ENCODE measurements at regions not wholly inside any gene's neighbourhood (a gene's known extent, or its start where the extent isn't known, plus 50 kb on each side); places are given as distances from the start of the nearest gene placed in this dataset.
"Not testable (repeated sequence)": the region's sequence is repeated elsewhere in the genome, so short reads cannot be mapped to it uniquely, and the experiment has no call there.

DNA sequence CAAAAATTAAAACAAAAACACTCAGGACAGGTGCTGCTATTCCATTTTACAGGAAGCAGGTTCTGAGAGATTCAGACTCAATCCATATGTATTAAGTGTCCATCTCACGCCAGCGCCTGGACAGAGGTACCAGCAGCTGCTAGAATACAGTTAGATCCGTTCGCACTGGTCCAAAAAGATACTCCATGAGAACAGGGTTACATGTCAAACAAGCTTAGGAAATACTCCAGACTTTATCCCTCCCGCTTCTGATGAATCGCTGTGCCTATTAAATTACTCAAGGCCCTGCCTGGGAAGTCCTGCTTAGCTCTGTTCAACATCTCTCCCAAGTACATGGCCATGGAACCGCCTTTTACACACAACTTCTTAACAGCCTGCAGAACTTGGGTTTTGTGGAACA, 50.2 kb upstream of the SLC35C1 start:
- DNase-seq: no peak

DNA sequence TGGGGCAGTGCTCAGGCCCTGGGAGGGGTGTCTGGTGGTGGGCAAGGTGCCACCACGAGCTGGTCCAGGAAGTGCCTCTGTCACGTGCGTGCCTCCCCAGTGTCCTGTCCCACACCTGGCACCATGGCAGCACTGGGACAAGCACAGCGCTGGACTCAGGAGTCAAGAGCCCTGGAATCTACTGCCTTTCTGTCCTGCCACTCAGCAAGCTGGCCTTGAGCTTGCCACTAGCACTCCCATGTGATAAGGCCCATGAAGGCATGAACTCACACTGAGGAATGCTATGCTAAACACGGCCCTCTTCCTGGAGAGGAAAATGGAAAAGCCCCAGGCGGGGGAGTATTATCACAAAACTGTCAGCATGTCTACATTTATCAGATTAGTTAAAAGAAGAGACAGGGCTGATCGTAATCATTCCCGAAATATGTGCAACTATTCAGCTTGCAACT, 50.7 kb upstream of the SLC35C1 start:
- DNase-seq: no peak

DNA sequence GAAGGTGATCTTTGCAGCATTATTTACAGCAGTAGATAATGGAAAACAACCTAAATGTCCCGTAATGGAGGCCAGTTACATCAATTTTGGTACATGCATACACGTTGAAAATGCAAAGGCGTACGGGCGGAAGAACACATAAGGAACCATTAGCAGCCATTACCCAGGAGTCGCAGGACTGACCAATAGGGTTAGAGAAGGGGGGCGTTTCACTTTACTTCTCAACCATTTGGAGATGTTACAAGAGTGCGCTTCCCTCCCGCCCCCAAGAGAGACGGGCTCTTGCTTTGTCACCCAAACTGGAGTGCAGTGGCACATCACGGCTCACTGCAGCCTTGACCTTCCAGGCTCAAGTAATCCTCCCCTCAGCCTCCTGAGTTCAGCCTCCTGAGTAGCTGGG, 52.8 kb upstream of the SLC35C1 start:
- DNase-seq: no peak

DNA sequence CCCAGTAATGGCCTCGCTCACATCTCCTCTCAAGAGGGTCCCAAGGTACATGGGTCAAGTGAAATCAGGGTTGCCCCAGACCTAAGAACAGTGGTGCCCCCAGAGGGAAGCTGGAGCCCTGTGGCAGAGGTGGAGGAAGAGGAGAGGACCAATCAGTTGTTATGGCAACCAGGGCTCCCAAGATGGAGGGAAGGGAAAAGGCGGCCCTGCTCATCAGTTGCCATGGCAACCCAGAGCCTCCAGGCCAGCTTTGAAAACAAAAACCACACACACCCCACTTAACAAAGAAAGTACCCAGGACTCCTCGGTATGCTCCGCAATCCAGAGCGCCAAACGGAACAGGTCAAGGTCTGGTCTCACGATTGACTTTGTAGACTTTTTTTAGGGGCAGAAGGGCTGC, 53.5 kb upstream of the SLC35C1 start:
- no peak for DNase-seq

DNA sequence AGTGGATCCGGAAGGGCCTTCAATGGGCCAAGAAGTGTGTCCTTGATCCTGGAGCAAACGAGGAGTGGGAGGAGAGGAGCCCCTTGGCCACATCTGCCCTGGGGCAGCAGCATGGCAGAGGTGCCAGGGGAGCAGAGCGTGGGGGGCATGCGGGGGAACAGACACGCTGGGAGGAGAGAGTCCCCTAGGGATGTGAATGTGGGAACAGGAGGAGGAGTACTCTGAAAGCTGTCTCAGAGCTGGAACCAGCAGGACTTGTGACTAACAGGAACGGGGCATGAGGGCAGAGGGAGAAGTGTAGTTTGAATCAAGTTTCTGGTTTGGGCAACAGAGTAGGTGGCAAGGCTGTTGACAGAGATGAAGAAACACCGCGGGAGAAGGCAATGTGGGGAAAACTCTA, 54.5 kb upstream of the SLC35C1 start:
- DNase-seq: no peak

DNA sequence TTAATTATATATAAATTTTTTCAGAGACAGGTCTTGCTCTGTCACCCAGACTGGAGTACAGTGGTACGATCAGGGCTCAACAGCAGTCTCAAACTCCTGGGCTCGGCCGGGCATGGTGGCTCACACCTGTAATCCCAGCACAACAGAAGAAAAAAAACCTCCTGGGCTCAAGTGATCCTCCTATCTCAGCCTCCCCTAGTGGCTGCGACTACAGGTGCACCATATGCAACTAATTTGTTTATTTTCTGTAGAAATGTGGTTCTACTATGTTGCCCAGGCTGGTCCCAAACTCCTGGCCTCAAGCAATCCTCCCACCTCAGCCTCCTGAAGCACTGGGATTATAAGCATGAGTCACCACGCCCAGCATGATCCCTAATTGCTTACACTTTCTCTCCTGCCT, 56.1 kb upstream of the SLC35C1 start:
- DNase-seq: no peak

DNA sequence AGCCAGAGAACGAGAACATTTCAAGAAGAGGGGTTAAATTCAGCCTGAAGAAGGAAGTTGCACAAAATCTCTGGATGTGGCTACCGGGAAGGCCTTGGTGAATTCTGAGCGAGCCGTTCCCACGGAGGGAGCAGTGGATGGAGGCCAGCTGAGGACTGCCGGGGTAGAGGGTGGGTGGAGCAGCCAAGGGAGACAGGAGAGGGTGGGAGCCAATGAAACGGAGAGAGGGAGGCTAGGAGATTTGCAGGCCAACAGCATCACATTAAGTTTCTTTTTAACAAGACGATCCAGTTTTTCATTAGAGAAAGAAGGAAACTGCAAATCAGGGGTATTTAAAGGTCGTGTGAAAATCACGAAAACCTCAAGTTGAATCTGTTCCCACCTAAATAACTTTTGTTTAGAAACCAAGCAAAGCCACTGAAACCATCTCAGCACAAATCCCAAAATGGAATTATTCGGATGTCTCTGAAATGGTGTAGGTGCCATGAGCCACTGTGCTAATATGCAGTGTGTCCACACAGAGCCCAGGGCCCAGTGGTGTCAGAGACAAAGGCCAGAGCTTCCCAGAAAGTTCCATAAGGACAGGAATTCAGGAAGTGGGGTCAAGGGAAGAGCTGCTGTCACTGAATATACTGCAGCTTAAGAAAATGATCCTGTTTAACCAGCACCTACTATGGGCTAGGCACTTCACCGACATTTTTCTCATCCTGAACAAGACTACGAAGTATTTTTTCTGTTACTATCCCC, 59.7 kb upstream of the SLC35C1 start:
- no peak for DNase-seq

DNA sequence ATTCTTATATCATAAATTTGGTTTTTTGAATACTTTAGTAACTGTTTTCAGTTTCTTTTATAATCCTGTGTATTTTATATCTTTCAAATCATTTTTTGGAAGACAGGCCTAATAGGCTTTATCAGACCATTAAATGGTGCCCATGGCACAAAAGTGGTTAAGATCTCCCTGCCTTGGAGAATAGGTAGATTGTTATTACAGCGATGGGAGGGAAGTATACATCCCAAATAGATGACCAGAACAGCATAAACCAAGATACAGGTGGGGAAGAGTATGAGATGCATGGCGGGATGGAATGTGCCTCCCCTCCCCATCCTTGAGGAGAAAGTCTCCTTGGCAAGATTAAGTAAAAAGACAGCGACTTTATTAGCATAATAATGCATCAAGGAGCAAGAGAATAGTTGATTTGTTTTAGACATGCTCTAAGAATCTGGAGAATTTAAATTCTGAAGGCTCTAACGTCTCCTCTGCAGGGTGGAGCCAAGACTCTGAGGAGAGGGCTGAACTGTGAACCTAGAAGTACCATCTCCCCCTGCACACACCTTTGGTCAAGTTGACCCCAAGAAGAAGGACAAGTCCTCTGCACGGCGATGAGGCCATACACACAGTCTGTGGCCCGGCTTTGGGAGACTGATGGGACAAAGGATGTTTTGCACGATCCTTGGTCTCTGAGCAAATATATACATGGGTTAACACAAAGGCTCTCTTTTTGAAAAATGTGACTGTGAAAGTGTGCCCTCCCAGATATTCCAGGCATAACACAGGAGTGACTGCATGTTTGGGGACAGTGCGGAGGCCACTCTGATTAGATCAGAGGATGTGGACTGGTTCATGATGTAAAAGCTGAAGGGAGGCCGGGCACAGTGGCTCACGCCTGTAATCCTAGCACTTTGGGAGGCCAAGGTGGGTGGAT, 61.1 kb upstream of the SLC35C1 start:
- no peak for DNase-seq

DNA sequence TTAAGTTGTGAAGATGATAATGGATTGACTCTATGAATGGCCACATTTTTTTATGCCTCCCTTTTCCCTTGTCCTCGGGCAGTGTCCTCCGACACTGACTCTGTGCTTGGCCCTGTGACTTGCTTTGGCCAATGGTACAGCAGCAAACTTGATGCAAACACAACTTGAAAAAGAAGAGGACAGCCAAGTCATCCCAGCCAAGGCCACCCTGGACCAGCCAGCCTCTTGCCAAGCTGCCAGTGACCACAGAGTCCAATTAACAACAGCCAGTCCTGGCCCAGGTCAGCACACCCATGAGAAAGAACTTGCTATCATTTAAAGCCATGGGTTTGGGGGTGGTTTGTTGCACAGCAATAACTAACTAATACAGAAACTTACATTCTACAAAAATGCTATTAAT, 63.4 kb upstream of the SLC35C1 start:
- no peak for DNase-seq

DNA sequence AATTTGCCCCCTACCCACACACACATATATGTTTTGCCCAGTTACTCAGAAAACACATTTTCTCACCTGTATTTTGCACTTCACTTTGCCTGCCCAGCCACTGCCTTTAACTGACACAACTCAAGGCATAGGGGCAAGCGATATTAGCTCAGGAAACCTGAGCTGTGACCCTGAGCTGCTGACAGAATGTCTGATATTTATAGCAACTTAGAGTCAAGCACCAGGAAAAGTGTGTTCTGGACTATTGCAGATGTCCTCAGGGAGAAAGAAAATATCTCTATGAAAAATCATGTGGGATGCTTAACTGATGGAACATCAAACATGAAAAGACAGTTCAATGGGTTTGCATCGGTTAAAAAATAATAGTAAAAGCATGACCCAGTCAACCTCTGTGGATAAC, 63.9 kb upstream of the SLC35C1 start:
- DNase-seq: no peak

DNA sequence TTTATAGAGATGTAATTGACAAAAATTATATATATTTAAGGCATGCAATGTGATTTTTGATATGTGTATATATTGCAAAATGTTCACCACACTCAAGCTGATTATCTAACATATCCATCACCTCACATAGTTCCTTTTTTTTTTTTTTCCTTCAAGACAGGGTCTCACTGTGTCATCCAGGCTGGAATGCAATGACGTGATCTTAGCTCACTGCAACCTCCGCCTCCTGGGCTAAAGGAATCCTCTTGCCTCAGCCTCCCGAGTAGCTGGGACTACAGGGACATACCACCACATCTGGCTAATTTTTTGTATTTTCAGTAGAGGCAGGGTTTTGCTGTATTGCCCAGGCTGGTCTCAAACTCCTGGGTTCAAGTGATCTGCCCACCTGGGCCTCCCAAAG, 65.1 kb upstream of the SLC35C1 start:
- no peak for DNase-seq

DNA sequence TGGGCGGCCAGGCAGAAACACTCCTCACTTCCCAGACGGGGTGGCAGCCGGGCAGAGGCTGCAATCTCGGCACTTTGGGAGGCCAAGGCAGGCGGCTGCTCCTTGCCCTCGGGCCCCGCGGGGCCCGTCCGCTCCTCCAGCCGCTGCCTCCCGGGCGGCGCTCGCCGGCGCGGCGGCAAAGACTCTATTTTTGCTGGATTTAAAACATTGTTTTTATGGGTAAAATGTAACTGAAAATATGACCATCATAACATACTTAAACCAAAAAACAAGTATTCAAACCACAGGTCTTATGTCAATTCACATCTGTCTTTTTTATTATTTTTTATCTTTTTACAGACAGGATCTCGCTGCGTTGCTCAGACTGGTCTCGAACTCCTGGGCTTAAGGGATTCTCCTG, 65.9 kb upstream of the SLC35C1 start:
- DNase-seq: not testable (repeated sequence)

DNA sequence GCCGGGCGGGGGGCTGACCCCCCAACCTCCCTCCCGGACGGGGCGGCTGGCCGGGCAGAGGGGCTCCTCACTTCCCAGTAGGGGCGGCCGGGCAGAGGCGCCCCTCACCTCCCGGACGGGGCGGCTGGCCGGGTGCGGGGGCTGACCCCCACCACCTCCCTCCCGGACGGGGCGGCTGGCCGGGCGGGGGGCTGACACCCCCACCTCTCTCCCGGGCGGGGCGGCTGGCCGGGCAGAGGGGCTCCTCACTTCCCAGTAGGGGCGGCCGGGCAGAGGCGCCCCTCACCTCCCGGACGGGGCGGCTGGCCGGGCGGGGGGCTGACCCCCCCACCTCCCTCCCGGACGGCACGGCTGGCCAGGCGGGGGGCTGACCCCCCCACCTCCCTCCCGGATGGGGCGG, 66.8 kb upstream of the SLC35C1 start:
- not testable (repeated sequence) for DNase-seq

DNA sequence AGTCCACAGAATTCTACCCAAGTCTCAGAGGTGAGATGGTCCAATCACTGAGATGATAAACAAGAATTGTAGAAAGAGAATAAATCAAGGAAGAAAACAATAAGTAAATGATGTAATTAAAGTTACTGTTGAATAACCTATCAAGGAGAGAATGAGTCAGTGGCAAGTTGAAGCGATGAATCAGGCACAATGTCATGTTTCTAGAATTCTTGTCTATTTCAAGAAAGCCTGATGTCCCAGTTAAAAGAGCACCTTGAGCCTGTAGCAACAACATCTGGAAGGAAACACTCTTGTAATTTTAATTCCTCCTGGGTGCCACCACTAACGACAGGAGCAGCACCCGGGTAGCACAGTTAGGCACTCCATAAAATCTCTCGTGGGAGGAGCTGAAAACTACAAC, 67.9 kb upstream of the SLC35C1 start:
- DNase-seq: no peak

DNA sequence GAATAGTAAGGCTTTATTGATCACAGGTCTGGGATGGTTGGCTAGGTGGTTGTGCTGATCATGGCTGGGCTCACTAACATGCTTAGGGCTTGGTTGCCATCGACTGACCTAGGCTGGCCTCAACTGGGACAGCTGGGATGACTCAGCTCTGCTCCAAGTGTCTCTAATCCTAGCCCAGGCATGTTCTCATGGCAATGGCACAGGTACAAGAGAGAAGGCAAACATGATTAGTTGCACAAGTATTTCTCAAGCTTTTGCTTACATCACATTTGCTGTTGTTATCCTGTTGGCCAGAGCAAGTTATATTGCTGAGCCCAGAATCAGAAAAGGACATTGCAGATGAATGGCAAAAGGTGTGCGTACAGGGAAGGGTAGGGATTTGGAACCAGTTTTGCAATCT, 68.5 kb upstream of the SLC35C1 start:
- no peak for DNase-seq

DNA sequence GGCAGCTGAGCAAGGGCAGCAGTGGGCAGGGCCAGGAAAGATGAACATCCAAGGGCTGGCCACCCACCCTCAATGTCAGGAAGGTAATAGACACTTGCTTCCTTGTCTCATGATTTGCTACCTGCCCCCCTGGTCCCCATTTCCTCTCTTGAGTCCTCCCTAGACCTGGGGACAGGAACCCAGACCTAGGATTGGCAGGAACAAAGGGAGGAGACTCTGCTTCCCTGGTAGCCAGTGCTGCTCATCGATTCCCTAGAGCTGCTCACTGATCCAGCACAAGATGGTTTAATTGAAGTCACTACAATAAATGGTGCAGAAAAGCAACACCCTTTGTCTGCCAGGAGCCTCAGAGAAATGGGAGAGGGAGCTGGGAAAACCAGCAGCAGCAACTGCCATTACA, 67.8 kb upstream of the CHST1 start:
- DNase-seq: no peak

DNA sequence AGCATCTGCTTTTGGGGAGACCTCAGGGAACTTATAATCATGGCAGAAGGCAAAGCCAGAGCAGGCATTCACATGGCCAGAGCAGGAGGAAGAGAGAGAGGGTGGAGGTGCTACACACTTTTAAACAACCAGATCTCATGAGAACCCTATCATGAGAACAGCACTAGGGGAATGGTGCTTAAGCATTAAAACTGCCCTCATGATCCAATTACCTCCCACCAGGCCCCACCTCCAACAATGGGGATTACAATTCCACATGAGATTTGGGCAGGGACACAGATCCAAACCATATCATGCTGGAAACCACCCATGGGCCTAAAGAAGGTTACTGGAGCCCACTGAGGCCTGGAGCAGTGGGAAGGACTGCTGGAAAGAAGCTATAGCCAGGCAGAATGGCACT, 66.9 kb upstream of the CHST1 start:
- no peak for DNase-seq

DNA sequence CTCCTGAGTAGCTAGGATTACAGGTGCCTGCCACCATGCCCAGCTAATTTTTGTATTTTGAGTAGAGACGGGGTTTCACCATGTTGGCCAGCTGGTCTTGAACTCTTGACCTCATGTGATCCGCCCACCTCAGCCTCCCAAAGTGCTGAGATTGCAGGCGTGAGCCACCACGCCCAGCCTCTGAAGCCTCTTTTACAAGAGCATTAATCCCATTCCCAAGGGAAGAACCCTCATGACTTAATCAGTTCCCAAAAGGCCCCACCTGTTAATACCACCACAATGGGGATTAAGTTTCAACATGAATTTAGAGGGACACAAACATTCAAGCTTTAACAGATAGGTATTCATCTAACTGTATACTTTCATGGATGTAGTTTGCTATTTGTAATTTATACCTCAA, 65.7 kb upstream of the CHST1 start:
- not testable (repeated sequence) for DNase-seq

DNA sequence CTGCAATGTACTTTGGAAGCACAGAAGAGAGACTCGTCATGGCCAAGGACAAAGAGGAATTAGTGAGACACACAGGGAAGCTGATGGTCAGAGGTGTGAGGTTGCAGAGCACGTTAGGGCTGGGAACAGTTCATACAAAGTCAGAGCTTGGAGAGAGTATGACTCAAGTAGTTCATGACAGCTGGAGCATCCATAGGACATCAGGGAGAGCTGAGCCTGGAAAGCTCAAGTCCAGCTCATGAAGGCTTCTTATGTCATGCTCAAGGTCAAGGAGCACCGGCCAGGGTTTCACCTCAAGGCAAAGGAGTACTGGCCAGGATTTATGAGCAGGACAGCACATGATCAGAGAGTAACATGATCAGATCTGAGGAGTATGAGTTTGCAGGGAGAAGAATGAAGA, 64.6 kb upstream of the CHST1 start:
- DNase-seq: no peak

DNA sequence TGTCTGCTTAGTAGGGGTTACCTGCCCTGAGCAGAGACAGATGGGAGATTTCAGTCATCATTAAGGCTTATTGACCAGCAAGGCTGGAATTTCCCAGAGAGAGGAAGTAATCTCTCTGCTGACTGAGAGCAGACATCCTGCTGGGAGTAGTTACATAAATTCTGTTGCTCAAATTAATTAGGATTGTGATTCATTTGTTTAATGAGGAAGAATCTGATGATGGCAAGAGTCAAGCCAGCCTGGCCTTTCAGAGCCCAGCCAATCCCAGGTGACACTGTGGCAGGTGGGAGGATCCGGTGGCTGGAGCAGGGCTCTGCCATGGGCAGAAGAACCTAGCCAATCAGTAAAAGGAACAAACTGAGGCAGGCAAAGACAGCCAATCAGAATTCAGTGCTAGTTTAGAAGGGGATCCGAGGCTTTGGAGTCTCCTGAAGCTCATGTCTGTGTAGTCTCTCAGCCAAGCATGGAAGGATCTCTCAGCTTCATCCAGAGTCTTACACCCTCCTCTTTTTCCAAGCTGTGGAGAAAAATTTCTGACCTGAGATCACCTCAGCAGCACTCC, 61.2 kb upstream of the CHST1 start:
- no peak for DNase-seq

DNA sequence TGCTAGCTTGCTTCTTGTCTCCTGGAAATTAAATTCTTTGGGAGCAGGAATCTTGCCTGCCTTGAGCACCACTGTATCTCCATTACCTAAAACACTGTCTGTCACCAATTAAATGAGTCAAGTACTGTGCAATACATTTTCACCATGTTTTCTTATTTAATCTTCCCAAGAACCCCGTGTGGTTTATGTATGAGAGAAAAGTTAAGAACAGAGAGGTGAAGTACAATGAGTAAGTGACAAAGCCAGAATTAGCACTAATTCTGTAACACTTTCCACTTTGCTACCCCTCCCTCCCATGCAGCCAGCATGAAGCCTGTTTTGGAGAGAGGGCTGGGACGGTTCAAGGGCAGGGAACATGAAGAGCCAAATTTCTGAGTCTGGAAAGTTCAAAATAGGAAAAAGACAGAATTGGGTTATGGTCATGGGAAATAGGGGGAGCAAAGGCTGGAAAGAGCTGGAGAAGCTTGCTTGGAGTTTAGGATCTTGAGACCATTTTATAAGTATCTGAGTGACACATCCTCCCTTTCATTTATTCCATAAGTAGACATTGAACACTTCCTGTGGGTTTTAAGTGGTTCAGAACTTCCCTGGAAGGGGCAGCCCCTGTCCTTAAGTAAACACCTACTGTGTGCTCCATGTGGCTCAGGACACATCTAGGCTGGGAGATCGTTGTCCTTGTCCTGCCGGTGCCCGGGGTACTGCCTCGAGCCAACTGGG, 60.5 kb upstream of the CHST1 start:
- no peak for DNase-seq

DNA sequence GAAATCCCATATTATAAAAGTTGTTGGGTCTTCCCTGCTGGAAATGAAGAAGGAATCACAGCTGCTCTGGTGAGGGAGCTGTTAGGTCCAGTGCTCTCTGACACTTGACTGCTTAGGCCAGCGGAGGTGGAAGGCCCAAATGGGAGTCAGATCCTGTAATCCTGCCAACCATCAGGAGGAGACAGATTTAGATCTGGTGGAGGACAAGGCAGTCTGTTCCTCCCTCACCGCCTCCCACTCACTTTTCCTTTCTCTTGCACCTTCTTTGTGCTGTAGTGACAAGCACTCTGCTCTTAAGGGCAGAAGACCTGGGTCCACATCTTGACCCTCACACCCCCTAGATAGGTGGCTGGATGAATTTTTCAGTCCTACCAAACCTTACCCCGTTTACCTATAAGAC, 59.7 kb upstream of the CHST1 start:
- no peak for DNase-seq

DNA sequence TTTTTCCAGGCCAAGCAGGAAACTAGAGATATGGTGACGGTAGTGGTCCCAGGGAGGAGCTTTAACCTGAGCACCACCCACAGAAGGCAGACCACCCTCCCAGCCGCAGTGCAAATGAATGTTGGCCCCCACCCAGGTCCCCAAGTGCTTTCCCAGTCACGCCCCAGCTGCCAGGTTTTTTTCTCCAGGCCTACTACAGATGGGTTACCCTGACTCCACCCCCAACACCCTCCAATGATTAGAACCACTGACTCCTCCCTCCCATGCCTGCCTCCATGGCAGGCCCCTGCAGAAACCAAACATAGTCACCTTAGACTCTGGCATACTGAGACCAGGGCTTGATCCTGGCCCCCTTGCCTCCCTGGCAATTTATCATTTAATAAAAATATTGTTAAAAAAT, 58.7 kb upstream of the CHST1 start:
- peak; percentile 53 for DNase-seq
